Loucy (cell line): ENCODE measurements at regions not wholly inside any gene's neighbourhood (a gene's known extent, or its start where the extent isn't known, plus 50 kb on each side); places are given as distances from the start of the nearest gene placed in this dataset.

Experiments used
- EZH2phosphoT487 ChIP-seq: fragments of 200-600 bp; IDR thresholded peaks from 2 replicates; pipeline ENCODE4 v1.6.1; 2018; ENCODE audit warnings: antibody characterized with exemption, mild to moderate bottlenecking, moderate library complexity, borderline replicate concordance
- TF ChIP-seq, protein P1 (sequence below): fragments of 200-600 bp; sonication (generic); conservative IDR thresholded peaks from 2 replicates; pipeline ENCODE4 v1.5.1; 2014; ENCODE audit warnings: mild to moderate bottlenecking, antibody characterized with exemption, low read length

- TF ChIP-seq, protein P1, sequence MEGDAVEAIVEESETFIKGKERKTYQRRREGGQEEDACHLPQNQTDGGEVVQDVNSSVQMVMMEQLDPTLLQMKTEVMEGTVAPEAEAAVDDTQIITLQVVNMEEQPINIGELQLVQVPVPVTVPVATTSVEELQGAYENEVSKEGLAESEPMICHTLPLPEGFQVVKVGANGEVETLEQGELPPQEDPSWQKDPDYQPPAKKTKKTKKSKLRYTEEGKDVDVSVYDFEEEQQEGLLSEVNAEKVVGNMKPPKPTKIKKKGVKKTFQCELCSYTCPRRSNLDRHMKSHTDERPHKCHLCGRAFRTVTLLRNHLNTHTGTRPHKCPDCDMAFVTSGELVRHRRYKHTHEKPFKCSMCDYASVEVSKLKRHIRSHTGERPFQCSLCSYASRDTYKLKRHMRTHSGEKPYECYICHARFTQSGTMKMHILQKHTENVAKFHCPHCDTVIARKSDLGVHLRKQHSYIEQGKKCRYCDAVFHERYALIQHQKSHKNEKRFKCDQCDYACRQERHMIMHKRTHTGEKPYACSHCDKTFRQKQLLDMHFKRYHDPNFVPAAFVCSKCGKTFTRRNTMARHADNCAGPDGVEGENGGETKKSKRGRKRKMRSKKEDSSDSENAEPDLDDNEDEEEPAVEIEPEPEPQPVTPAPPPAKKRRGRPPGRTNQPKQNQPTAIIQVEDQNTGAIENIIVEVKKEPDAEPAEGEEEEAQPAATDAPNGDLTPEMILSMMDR = no peak
- TF ChIP-seq EZH2phosphoT487 = no peak
These were observed 86.3 kb downstream of the CCER1 start for GRCh38 chr12:90868626-90869025.
